ENCODE measurements at regions not wholly inside any gene's neighbourhood (a gene's known extent, or its start where the extent isn't known, plus 50 kb on each side); places are given as distances from the start of the nearest gene placed in this dataset.

- ATAC-seq = no peak
- no peaks in the 10 kb centered on the region for H3K27me3 Mint-ChIP-seq
Observed at GRCh38 chr2:83531206-83531826, 927.8 kb downstream of the SUCLG1 start.

GRCh38 chr2:83528767-83529166 is 930.3 kb downstream of the SUCLG1 start:
- no peak for ATAC-seq
- no peak for DNase-seq
- H3K9me3 Mint-ChIP-seq = peaks cover 0 to 7% of the 10 kb centered on the region in 2 donors
- H3K27me3 Mint-ChIP-seq = no peaks in the 10 kb centered on the region
- no peak overlapping the region for H3K27ac Mint-ChIP-seq
- H3K4me3 Mint-ChIP-seq = no peak overlapping the region
- no peaks in the 10 kb centered on the region for H3K4me1 Mint-ChIP-seq

More at GRCh38 chr2:83531206-83531826, 927.8 kb downstream of the SUCLG1 start:
- peaks cover 0 to 7% of the 10 kb centered on the region in 2 donors for H3K9me3 Mint-ChIP-seq
- H3K4me3 Mint-ChIP-seq = no peak overlapping the region
- DNase-seq = no peak
- no peak overlapping the region for H3K27ac Mint-ChIP-seq
- no peaks in the 10 kb centered on the region for H3K4me1 Mint-ChIP-seq

GRCh38 chr2:83522891-83523493 is 936.1 kb downstream of the SUCLG1 start:
- H3K4me3 Mint-ChIP-seq = no peak overlapping the region
- no peaks in the 10 kb centered on the region for H3K27me3 Mint-ChIP-seq
- no peak for DNase-seq
- peaks cover 0 to 6% of the 10 kb centered on the region in 2 donors for H3K9me3 Mint-ChIP-seq
- no peak overlapping the region for H3K27ac Mint-ChIP-seq
- no peak for ATAC-seq
- no peaks in the 10 kb centered on the region for H3K4me1 Mint-ChIP-seq

GRCh38 chr2:83517727-83518368 is 941.2 kb downstream of the SUCLG1 start:
- Mint-ChIP-seq H3K27me3 (no peaks in the 10 kb centered on the region), H3K4me3 (no peak overlapping the region), H3K9me3 (peaks cover 6 to 16% of the 10 kb centered on the region in 2 donors), H3K4me1 (no peaks in the 10 kb centered on the region), H3K27ac (no peak overlapping the region)
- ATAC-seq (peak; percentile 46), DNase-seq (no peak)

- H3K9me3 Mint-ChIP-seq = peaks cover 6 to 16% of the 10 kb centered on the region in 2 donors
- no peak overlapping the region for H3K4me3 Mint-ChIP-seq
- H3K27ac Mint-ChIP-seq = no peak overlapping the region
- ATAC-seq (no peak), DNase-seq (no peak)
- H3K27me3 Mint-ChIP-seq = no peaks in the 10 kb centered on the region
- H3K4me1 Mint-ChIP-seq = no peaks in the 10 kb centered on the region
Observed at GRCh38 chr2:83516503-83516902, 942.6 kb downstream of the SUCLG1 start.

- H3K27ac Mint-ChIP-seq = no peak overlapping the region
- no peaks in the 10 kb centered on the region for H3K4me1 Mint-ChIP-seq
- H3K4me3 Mint-ChIP-seq = no peak overlapping the region
- peaks cover 0 to 5% of the 10 kb centered on the region in 2 donors for H3K9me3 Mint-ChIP-seq
- DNase-seq (no peak), ATAC-seq (no peak)
- no peaks in the 10 kb centered on the region for H3K27me3 Mint-ChIP-seq
Observed at GRCh38 chr2:83487451-83487850, 971.6 kb downstream of the SUCLG1 start.

GRCh38 chr2:83481436-83481835 is 977.6 kb downstream of the SUCLG1 start:
- ATAC-seq = no peak

GRCh38 chr2:83478037-83478436 is 981.0 kb downstream of the SUCLG1 start:
- H3K27ac Mint-ChIP-seq = no peak overlapping the region
- H3K9me3 Mint-ChIP-seq = peaks cover 7 to 9% of the 10 kb centered on the region in 2 donors
- DNase-seq (no peak), ATAC-seq (no peak)
- no peaks in the 10 kb centered on the region for H3K4me1 Mint-ChIP-seq
- no peaks in the 10 kb centered on the region for H3K27me3 Mint-ChIP-seq
- H3K4me3 Mint-ChIP-seq = no peak overlapping the region

More at GRCh38 chr2:83481436-83481835, 977.6 kb downstream of the SUCLG1 start:
- Mint-ChIP-seq H3K27ac (no peak overlapping the region), H3K4me1 (no peaks in the 10 kb centered on the region), H3K9me3 (peaks cover 7 to 9% of the 10 kb centered on the region in 2 donors), H3K27me3 (no peaks in the 10 kb centered on the region), H3K4me3 (no peak overlapping the region)
- no peak for DNase-seq

GRCh38 chr2:83475371-83475770 is 983.7 kb downstream of the SUCLG1 start:
- Mint-ChIP-seq H3K9me3 (peaks cover 9 to 20% of the 10 kb centered on the region in 2 donors), H3K27ac (no peak overlapping the region), H3K27me3 (no peaks in the 10 kb centered on the region), H3K4me3 (no peak overlapping the region), H3K4me1 (no peaks in the 10 kb centered on the region)
- ATAC-seq (no peak), DNase-seq (no peak)

- Mint-ChIP-seq H3K9me3 (peaks cover 9 to 23% of the 10 kb centered on the region in 2 donors), H3K27ac (no peak overlapping the region), H3K4me1 (no peaks in the 10 kb centered on the region), H3K4me3 (no peak overlapping the region), H3K27me3 (no peaks in the 10 kb centered on the region)
- ATAC-seq = no peak
- DNase-seq = no peak
Observed at GRCh38 chr2:83471655-83472054, 987.4 kb downstream of the SUCLG1 start.

- H3K4me1 Mint-ChIP-seq = no peaks in the 10 kb centered on the region
- DNase-seq (no peak), ATAC-seq (no peak)
Observed at GRCh38 chr2:83470928-83471327, 988.2 kb downstream of the SUCLG1 start.

GRCh38 chr2:83464444-83464843 is 994.6 kb downstream of the SUCLG1 start:
- H3K27me3 Mint-ChIP-seq = no peaks in the 10 kb centered on the region
- DNase-seq = no peak
- ATAC-seq = no peak
- no peak overlapping the region for H3K4me3 Mint-ChIP-seq
- no peaks in the 10 kb centered on the region for H3K4me1 Mint-ChIP-seq
- H3K27ac Mint-ChIP-seq = no peak overlapping the region
- peaks cover 7 to 8% of the 10 kb centered on the region in 2 donors for H3K9me3 Mint-ChIP-seq

More at GRCh38 chr2:83470928-83471327, 988.2 kb downstream of the SUCLG1 start:
- H3K4me3 Mint-ChIP-seq = no peak overlapping the region
- no peaks in the 10 kb centered on the region for H3K27me3 Mint-ChIP-seq
- H3K27ac Mint-ChIP-seq = no peak overlapping the region
- peaks cover 7 to 20% of the 10 kb centered on the region in 2 donors for H3K9me3 Mint-ChIP-seq

GRCh38 chr2:83462881-83463280 is 996.2 kb downstream of the SUCLG1 start:
- DNase-seq = no peak
- Mint-ChIP-seq H3K27ac (no peak overlapping the region), H3K4me1 (no peaks in the 10 kb centered on the region), H3K9me3 (peaks cover 0 to 5% of the 10 kb centered on the region in 2 donors), H3K4me3 (no peak overlapping the region), H3K27me3 (no peaks in the 10 kb centered on the region)
- ATAC-seq = no peak

- Mint-ChIP-seq H3K4me3 (no peak overlapping the region), H3K4me1 (no peaks in the 10 kb centered on the region), H3K27me3 (no peaks in the 10 kb centered on the region), H3K9me3 (no peaks in the 10 kb centered on the region), H3K27ac (no peak overlapping the region)
- DNase-seq (no peak), ATAC-seq (no peak)
Observed at GRCh38 chr2:83461135-83461534, 997.9 kb downstream of the SUCLG1 start.

- Mint-ChIP-seq H3K27me3 (no peaks in the 10 kb centered on the region), H3K4me1 (no peaks in the 10 kb centered on the region), H3K9me3 (no peaks in the 10 kb centered on the region), H3K27ac (no peak overlapping the region), H3K4me3 (no peak overlapping the region)
- DNase-seq (no peak), ATAC-seq (no peak)
Observed at GRCh38 chr2:83459456-83459855, 999.6 kb downstream of the SUCLG1 start.

- H3K4me1 Mint-ChIP-seq = no peaks in the 10 kb centered on the region
- DNase-seq = no peak
- no peak for ATAC-seq
- no peak overlapping the region for H3K27ac Mint-ChIP-seq
- no peaks in the 10 kb centered on the region for H3K27me3 Mint-ChIP-seq
- peaks cover 7 to 9% of the 10 kb centered on the region in 2 donors for H3K9me3 Mint-ChIP-seq
- no peak overlapping the region for H3K4me3 Mint-ChIP-seq
Observed at GRCh38 chr2:83435989-83436388, 1023.1 kb downstream of the SUCLG1 start.

All from stimulated activated naive CD8-positive, alpha-beta T cell treated with anti-CD3 and anti-CD28 coated beads, Interleukin-15, amount 100 ng/mL, for 72 hours (primary cell).